ENCODE measurements at regions not wholly inside any gene's neighbourhood (a gene's known extent, or its start where the extent isn't known, plus 50 kb on each side); places are given as distances from the start of the nearest gene placed in this dataset.

DNA sequence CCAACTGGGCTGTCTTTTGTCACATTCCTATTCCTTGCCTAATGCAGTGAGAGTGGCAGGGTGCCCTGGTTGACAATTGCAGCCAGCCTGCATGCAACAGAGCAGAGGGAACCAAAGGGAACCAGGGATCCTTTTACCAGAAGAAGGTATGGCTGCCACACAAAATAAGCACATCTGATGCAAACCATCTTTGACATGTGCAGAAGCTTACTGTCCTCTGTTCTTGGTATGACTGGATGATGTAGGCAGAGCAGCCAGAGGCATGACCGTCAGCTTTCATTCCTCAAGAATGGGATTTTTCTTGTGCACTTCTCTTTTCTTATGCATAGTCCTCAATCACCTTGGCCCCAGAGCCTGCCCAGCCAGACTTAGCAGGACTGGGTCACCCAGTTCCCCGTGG, 116.1 kb downstream of the UQCRFS1 start:
- DNase-seq (ENCODE audit: low read depth): no peak
- H3K4me3 ChIP-seq (ENCODE audit: low read depth, low read length): no peak overlapping the region
- TF ChIP-seq, protein P1, sequence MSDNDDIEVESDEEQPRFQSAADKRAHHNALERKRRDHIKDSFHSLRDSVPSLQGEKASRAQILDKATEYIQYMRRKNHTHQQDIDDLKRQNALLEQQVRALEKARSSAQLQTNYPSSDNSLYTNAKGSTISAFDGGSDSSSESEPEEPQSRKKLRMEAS (IDR thresholded peaks at IDR 0.05; ENCODE audit: low read depth, low read length): no peak
- TF ChIP-seq POLR2A (IDR thresholded peaks at IDR 0.05; ENCODE audit: extremely low read depth, insufficient read length) (no peak), MYC (IDR thresholded peaks at IDR 0.05; ENCODE audit: low read depth, low read length) (no peak)
- TF ChIP-seq, protein P2, sequence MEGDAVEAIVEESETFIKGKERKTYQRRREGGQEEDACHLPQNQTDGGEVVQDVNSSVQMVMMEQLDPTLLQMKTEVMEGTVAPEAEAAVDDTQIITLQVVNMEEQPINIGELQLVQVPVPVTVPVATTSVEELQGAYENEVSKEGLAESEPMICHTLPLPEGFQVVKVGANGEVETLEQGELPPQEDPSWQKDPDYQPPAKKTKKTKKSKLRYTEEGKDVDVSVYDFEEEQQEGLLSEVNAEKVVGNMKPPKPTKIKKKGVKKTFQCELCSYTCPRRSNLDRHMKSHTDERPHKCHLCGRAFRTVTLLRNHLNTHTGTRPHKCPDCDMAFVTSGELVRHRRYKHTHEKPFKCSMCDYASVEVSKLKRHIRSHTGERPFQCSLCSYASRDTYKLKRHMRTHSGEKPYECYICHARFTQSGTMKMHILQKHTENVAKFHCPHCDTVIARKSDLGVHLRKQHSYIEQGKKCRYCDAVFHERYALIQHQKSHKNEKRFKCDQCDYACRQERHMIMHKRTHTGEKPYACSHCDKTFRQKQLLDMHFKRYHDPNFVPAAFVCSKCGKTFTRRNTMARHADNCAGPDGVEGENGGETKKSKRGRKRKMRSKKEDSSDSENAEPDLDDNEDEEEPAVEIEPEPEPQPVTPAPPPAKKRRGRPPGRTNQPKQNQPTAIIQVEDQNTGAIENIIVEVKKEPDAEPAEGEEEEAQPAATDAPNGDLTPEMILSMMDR (IDR thresholded peaks at IDR 0.05; ENCODE audit: low read depth, low read length): no peak

DNA sequence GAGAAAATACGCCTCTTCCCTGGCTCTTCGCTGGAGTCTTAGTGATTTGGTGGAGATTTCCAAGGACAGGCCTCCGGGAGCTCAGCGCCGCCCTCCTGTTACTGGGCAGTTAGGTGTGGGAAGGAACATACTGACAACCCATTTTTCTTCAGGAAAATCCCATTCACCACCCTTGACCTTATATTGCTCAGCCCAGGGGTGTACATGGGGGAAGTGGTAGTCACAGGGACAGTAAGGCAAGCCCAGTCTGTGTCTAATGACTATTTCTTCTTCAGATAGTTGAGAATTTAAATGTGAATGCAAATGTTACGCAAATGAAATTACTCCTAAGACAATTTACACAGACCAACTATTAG, 119.4 kb downstream of the UQCRFS1 start:
- H3K4me3 ChIP-seq (ENCODE audit: low read depth, low read length): no peak overlapping the region
- TF ChIP-seq POLR2A (IDR thresholded peaks at IDR 0.05; ENCODE audit: extremely low read depth, insufficient read length): no peak
- TF ChIP-seq MYC (IDR thresholded peaks at IDR 0.05; ENCODE audit: low read depth, low read length): no peak
- TF ChIP-seq, protein P2 (IDR thresholded peaks at IDR 0.05; ENCODE audit: low read depth, low read length): no peak
- TF ChIP-seq, protein P1 (IDR thresholded peaks at IDR 0.05; ENCODE audit: low read depth, low read length): no peak
- no peak for DNase-seq (ENCODE audit: low read depth)

DNA sequence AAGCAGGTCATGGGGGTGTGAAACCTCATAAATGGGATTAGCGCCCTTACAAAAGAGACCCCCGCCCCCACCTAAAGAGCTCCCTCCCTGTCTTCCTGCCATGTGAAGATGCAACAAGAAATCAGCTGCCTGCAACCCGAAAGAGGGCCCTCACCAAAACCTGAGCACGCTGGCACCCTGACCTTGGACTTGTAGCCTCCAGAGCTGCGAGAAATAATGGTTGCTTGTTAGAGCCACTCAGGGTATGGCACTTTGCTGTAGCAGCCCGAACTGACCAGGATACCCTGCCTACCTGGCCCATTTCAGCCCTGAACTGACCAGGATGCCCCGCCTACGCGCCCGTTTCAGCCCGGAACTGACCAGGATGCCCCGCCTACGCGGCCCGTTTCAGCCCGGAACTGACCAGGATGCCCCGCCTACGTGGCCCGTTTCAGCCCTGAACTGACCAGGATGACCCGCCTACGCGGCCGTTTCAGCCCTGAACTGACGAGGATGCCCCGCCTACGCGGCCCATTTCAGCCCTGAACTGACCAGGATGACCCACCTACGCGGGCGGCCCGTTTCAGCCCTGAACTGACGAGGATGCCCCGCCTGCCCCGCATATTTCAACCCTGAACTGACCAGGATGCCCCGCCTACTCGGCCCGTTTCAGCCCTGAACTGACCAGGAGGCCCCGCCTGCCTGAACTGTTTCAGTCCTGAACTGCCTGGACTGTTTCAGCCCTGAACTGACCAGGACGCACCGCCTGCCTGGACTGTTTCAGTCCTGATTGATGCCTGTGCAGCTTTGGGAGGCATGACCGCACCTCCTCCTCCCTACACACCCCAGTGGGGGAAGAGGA, 120.0 kb downstream of the UQCRFS1 start:
- no peak for DNase-seq (ENCODE audit: low read depth)
- H3K4me3 ChIP-seq (ENCODE audit: low read depth, low read length): no peak overlapping the region
- TF ChIP-seq, protein P2 (IDR thresholded peaks at IDR 0.05; ENCODE audit: low read depth, low read length): no peak
- no peak for TF ChIP-seq MYC (IDR thresholded peaks at IDR 0.05; ENCODE audit: low read depth, low read length)
- TF ChIP-seq, protein P1 (IDR thresholded peaks at IDR 0.05; ENCODE audit: low read depth, low read length): no peak
- no peak for TF ChIP-seq POLR2A (IDR thresholded peaks at IDR 0.05; ENCODE audit: extremely low read depth, insufficient read length)

DNA sequence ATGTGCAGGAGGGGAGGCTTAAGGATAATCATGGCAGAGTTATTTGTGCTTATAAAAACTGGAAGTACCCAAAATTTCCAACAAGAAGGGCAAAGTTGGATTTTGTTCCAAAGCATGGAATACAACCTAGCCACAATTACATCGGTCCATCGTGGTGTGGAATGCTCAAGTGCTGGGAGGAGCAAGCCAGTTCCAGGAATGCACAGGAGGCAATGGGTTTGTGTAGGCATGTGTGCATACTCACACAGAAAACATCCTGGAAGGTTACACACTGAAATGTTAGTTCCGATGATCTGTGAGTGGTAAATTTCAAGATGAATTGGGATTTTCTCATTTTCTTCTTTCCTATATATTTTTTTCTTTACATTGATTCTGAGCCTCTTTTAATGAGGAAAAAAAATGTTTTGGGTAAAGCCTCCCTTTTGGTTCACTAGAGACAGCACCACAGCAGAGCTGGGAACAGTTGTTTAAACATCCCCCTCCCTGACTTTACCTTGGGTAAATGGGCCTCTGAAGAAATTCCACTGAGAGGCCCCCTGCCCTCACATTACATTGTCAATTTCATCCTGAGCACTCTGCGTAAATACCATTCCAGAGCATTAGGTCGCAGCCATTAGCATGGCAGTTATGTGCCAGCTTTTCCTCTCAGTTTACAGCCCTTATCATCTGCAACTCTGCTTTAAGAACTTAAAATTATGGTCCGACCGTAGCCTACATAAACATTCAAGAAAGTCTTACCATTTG, 122.0 kb downstream of the UQCRFS1 start:
- DNase-seq (ENCODE audit: low read depth): no peak
- no peak overlapping the region for H3K4me3 ChIP-seq (ENCODE audit: low read depth, low read length)
- TF ChIP-seq, protein P1 (IDR thresholded peaks at IDR 0.05; ENCODE audit: low read depth, low read length): no peak
- no peak for TF ChIP-seq POLR2A (IDR thresholded peaks at IDR 0.05; ENCODE audit: extremely low read depth, insufficient read length)
- no peak for TF ChIP-seq MYC (IDR thresholded peaks at IDR 0.05; ENCODE audit: low read depth, low read length)
- TF ChIP-seq, protein P2 (IDR thresholded peaks at IDR 0.05; ENCODE audit: low read depth, low read length): no peak

DNA sequence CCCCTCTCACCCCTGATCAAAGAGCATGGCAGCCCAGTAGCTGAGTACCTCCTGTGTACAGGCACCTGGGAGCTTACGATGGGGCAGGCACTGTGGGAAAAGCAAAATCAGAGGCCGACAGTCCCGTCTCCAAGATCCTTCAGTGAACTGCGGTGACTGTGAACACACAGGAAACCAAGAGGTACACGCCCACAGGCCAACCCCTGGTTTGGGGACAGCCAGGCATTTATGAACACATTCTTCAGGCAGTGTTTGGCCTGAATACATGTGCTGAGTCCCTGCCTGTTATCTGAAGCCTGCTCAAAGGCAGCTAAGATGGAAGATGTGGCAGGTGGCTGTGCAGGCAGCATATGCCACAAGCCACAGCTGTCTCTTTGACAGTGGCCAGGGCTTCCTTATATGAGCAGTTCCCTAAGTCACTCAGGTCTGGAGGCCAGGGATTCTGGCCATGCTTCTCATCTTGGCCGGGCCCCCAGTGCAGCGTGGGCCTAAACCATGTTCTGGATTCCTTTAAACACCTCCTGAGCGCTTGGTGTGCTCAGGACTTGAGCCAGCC, 123.6 kb downstream of the UQCRFS1 start:
- TF ChIP-seq, protein P1 (IDR thresholded peaks at IDR 0.05; ENCODE audit: low read depth, low read length): no peak
- TF ChIP-seq POLR2A (IDR thresholded peaks at IDR 0.05; ENCODE audit: extremely low read depth, insufficient read length) (no peak), MYC (IDR thresholded peaks at IDR 0.05; ENCODE audit: low read depth, low read length) (no peak)
- TF ChIP-seq, protein P2 (IDR thresholded peaks at IDR 0.05; ENCODE audit: low read depth, low read length): no peak
- no peak for DNase-seq (ENCODE audit: low read depth)
- H3K4me3 ChIP-seq (ENCODE audit: low read depth, low read length): no peak overlapping the region
